ENCODE measurements at regions not wholly inside any gene's neighbourhood (a gene's known extent, or its start where the extent isn't known, plus 50 kb on each side); places are given as distances from the start of the nearest gene placed in this dataset.

DNA sequence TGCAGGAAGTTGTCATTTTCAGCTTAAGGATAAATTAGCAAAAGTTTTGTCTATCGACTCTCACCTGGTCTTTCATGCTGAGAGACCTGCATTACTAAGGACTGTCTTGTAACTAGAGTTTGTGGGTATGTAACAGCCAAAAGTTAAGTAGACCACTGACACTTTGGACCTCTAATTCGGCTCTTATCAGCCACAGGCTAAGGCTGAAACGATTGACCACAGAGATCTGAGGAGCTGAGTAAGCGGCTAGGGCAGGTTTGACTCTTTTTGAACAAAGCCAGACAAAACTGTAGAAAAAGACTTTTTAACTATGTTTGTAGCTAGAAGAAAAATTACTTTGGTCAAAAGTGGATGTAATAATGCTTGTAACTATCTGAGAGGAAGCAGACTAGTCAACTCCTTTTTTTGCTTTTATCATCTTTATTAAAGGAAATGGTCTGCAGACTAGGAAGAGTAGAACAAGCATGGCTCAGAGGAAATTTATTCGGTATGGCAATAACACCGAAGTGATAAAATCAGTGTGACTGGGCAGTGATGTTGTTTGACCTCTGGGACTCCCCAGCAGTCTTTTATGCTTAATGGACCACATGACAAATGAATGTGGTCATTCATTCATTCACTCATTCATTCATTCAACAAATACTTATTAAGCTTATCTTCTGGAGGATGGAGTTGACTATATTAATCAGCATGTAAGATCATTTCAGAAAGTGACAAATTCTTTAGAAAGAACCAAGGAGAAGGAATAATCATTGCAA, 725.0 kb upstream of the HS3ST5 start:
- no peak overlapping the region for H3K23ac ChIP-seq (ENCODE audit: insufficient read length)
- no peak overlapping the region; the same call in 1 of the 2 replicates for H2AFZ ChIP-seq (ENCODE audit: low read length)
- no peaks in the 10 kb centered on the region; a peak in 1 of 8 replicates for H3K36me3 ChIP-seq (ENCODE audit: control insufficient read depth in 2 of 4, insufficient read depth in 4 of 4, low read length in 3 of 4)
- H2BK12ac ChIP-seq (ENCODE audit: low read depth, low read length), result no peak overlapping the region
- H2BK15ac ChIP-seq (ENCODE audit: low read length), result no peak overlapping the region
- no peak overlapping the region for H3K4me3 ChIP-seq (ENCODE audit: extremely low read depth in 1 of 4, insufficient read depth in 2 of 4, low read depth in 3 of 4, low read length in 4 of 4)
- no peak overlapping the region for H2BK120ac ChIP-seq (replicated peaks; ENCODE audit: low read depth, low read length)
- no peak for DNase-seq (ENCODE audit: low read depth in 1 of 2, low spot score in 2 of 2)
- 91% methylated on average over 6 of the region's 6 CpGs; no CpG with 5 or more reads in 1 of the 2 experiments for WGBS, 2 experiments (ENCODE audit: extremely low coverage in 1 of 2, insufficient coverage in 1 of 2, insufficient read length in 1 of 2, insufficient replicate concordance in 2 of 2, low coverage in 1 of 2, low lambda C conversion rate in 2 of 2, missing lambda C conversion rate in 1 of 2)
- H3K9me3 ChIP-seq (ENCODE audit: insufficient read depth in 2 of 2, low read depth in 1 of 2, low read length in 1 of 2), result no peaks in the 10 kb centered on the region
- ChIA-PET CTCF (ENCODE audit: partially characterized antibody) (interaction anchor here (0.7 to 1.1 kb wide), 2 partner anchors 55 to 994 kb away, joined by 3 read pairs; no protein-coding TSS in a partner anchor), POLR2A (ENCODE audit: partially characterized antibody) (no interaction called here)
- H3K23me2 ChIP-seq (ENCODE audit: low read depth, low read length), result no peaks in the 10 kb centered on the region
- no peak overlapping the region for H2BK5ac ChIP-seq (ENCODE audit: low read depth, low read length)
- no peak overlapping the region for H3K4me2 ChIP-seq (ENCODE audit: insufficient read depth in 1 of 2, low read depth in 2 of 2, low read length in 2 of 2)
- H4K20me1 ChIP-seq (replicated peaks in 1 of 2; ENCODE audit: control insufficient read depth in 1 of 2, insufficient read depth in 2 of 2, low read length in 2 of 2), result no peaks in the 10 kb centered on the region
- H3K27ac ChIP-seq (ENCODE audit: low read depth, low read length), result no peak overlapping the region
- no peaks in the 10 kb centered on the region for H3K27me3 ChIP-seq (replicated peaks in 1 of 4; ENCODE audit: control insufficient read depth in 3 of 4, extremely low read depth in 1 of 4, insufficient read depth in 3 of 4, low read length in 3 of 4)
- H3K9ac ChIP-seq (replicated peaks in 1 of 4; ENCODE audit: extremely low read depth in 1 of 4, low read depth in 3 of 4, low read length in 3 of 4), result no peak overlapping the region
- no peak overlapping the region for H3K14ac ChIP-seq (ENCODE audit: insufficient read length)
- no peaks in the 10 kb centered on the region for H3K79me2 ChIP-seq (ENCODE audit: control insufficient read depth in 1 of 2, insufficient read depth in 2 of 2, low read length in 2 of 2)
- no peaks in the 10 kb centered on the region for H3K79me1 ChIP-seq (ENCODE audit: low read depth, low read length)
- no peak overlapping the region for H2AK5ac ChIP-seq (ENCODE audit: low read depth, low read length)
- H4K5ac ChIP-seq (ENCODE audit: insufficient read length, low read depth, low read length), result no peak overlapping the region
- H2BK20ac ChIP-seq (ENCODE audit: low read length), result no peak overlapping the region
- no peak for FAIRE-seq
- no peak overlapping the region for H3K18ac ChIP-seq (ENCODE audit: extremely low read depth, low read length)
- H4K91ac ChIP-seq (replicated peaks; ENCODE audit: insufficient read length, low read length), result no peak overlapping the region
- no peak overlapping the region for H3K4ac ChIP-seq (replicated peaks; ENCODE audit: insufficient read length, low read depth, low read length)
- no peak overlapping the region for H3K56ac ChIP-seq (replicated peaks; ENCODE audit: insufficient read length, low read depth, low read length)
- no peak overlapping the region for H4K8ac ChIP-seq (ENCODE audit: extremely low read depth, insufficient read depth, low read length)
- H3K4me1 ChIP-seq (replicated peaks in 1 of 4; ENCODE audit: control insufficient read depth in 3 of 4, insufficient read depth in 4 of 4, low read length in 3 of 4), result no peaks in the 10 kb centered on the region; a peak in 2 of 7 replicates
- TF ChIP-seq EGR1 (IDR thresholded peaks at IDR 0.05; ENCODE audit: borderline replicate concordance, low read depth, low read length) (no peak), NRF1 (IDR thresholded peaks at IDR 0.05; ENCODE audit: low read depth, low read length) (no peak), RBBP5 (IDR thresholded peaks at IDR 0.05; ENCODE audit: borderline replicate concordance, low read depth, low read length) (no peak), ASH2L (IDR thresholded peaks at IDR 0.05; ENCODE audit: low read length) (no peak), RNF2 (IDR thresholded peaks at IDR 0.05; ENCODE audit: borderline replicate concordance, low read depth, low read length, missing control alignments, poor library complexity, severe bottlenecking) (no peak), SIN3A (conservative IDR thresholded peaks at IDR 0.05 in 1 of 2, IDR thresholded peaks at IDR 0.05 in 1 of 2; ENCODE audit: low read depth in 1 of 2, low read length in 2 of 2) (no peak), GTF2F1 (IDR thresholded peaks at IDR 0.05; ENCODE audit: borderline replicate concordance, low read depth, low read length) (no peak), SP1 (IDR thresholded peaks at IDR 0.05; ENCODE audit: low read depth, low read length) (no peak), ZNF274 (IDR thresholded peaks at IDR 0.05; ENCODE audit: borderline replicate concordance, extremely low read depth, low read length) (no peak)
- TF ChIP-seq, protein P1, sequence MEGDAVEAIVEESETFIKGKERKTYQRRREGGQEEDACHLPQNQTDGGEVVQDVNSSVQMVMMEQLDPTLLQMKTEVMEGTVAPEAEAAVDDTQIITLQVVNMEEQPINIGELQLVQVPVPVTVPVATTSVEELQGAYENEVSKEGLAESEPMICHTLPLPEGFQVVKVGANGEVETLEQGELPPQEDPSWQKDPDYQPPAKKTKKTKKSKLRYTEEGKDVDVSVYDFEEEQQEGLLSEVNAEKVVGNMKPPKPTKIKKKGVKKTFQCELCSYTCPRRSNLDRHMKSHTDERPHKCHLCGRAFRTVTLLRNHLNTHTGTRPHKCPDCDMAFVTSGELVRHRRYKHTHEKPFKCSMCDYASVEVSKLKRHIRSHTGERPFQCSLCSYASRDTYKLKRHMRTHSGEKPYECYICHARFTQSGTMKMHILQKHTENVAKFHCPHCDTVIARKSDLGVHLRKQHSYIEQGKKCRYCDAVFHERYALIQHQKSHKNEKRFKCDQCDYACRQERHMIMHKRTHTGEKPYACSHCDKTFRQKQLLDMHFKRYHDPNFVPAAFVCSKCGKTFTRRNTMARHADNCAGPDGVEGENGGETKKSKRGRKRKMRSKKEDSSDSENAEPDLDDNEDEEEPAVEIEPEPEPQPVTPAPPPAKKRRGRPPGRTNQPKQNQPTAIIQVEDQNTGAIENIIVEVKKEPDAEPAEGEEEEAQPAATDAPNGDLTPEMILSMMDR (IDR thresholded peaks at IDR 0.05; ENCODE audit: control extremely low read depth in 1 of 3, insufficient read depth in 1 of 3, low read depth in 1 of 3, low read length in 3 of 3), result no peak
